K562 (cell line): ENCODE measurements at regions not wholly inside any gene's neighbourhood (a gene's known extent, or its start where the extent isn't known, plus 50 kb on each side); places are given as distances from the start of the nearest gene placed in this dataset.

Source experiments
- ATAC-seq: fragments of 200-7000 bp; cut with Tn5 transposase; 3 replicates; pipeline ENCODE4 v1.9.1; 2020; ENCODE audit warnings: moderate library complexity
- BruUV-seq: library from RNA; stranded (reverse); fragments of 400-500 nt; replicated peaks from 2 replicates; lab custom pipeline; 2021; lab: Mats Ljungman, UMichigan
- CTCF ChIA-PET: fragments of 300-600 bp; formaldehyde crosslinking; extraction: SDS; loops from one replicate; lab custom pipeline; 2021; ENCODE audit warnings: low intra/inter-chr PET ratio; lab: Yijun Ruan, JAX
- POLR2A ChIA-PET: fragments of 300-600, 350-650 bp; sonication (Branson Sonifier 250); formaldehyde crosslinking; extraction: SDS; loops from one replicate; lab custom pipeline; 2021; ENCODE audit warnings: antibody characterized with exemption, inconsistent platforms; lab: Yijun Ruan, JAX
- DNase-seq, 4 experiments: peaks; one replicate each; pipeline versions ENCODE4 v3.0.0 to v3.0.0-alpha.2; 2011 to 2018; ENCODE audit warnings: low spot score in 3 of 4, mixed read lengths in 3 of 4; ENCODE audit errors: extremely low read depth in 1 of 4
- FAIRE-seq: peaks from 2 replicates; lab custom pipeline; 2011; peaks lifted over from hg19 to GRCh38; lab: Jason Lieb, UNC
- H2AFZ ChIP-seq: 2 replicates; pipeline ENCODE4 v1.6.0; 2011; ENCODE audit warnings: low read depth, low read length, control low read depth, inconsistent platforms
- H3K27ac ChIP-seq: fragments of 200-600 bp; 3 replicates; pipeline ENCODE4 v1.8.0; 2011; ENCODE audit warnings: low read depth, mild to moderate bottlenecking, control low read depth, inconsistent platforms, low read length, moderate library complexity, mixed read lengths; ENCODE audit errors: extremely low read depth
- H3K27me3 ChIP-seq, 2 experiments: fragments of 300-600 bp in 1 of 2; 2 replicates in 1 of 2; 3 replicates in 1 of 2; pipeline versions ENCODE4 v1.6.0 to v1.8.0; 2011; ENCODE audit warnings: inconsistent platforms in 2 of 2, low read length in 2 of 2, mild to moderate bottlenecking in 1 of 2, mixed read lengths in 1 of 2, moderate library complexity in 1 of 2; ENCODE audit not compliant: control insufficient read depth in 2 of 2, insufficient read depth in 2 of 2
- H3K36me3 ChIP-seq: fragments of 300-600 bp; 3 replicates; pipeline ENCODE4 v1.8.0; 2011; ENCODE audit warnings: mild to moderate bottlenecking, low read length, inconsistent platforms; ENCODE audit not compliant: control insufficient read depth, insufficient read depth
- H3K4me1 ChIP-seq, 2 experiments: fragments of 200-600 bp in 1 of 2; replicated peaks in 1 of 2; 2 replicates in 1 of 2; 3 replicates in 1 of 2; pipeline versions ENCODE4 v1.5.1 to v1.8.0; 2011; ENCODE audit warnings: inconsistent platforms in 2 of 2, low read length in 2 of 2, mild to moderate bottlenecking in 1 of 2, mixed read lengths in 1 of 2, moderate library complexity in 1 of 2; ENCODE audit not compliant: control insufficient read depth in 2 of 2, insufficient read depth in 2 of 2
- H3K4me2 ChIP-seq: 2 replicates; pipeline ENCODE4 v1.6.1; 2011; ENCODE audit warnings: low read length, control low read depth, inconsistent platforms, mixed read lengths; ENCODE audit not compliant: insufficient read depth
- H3K4me3 ChIP-seq: fragments of 200-600 bp; sonication (generic), shearing (Covaris generic); 2 replicates; pipeline ENCODE4 v1.5.1; 2016; ENCODE audit warnings: control low read depth, inconsistent platforms
- H3K79me2 ChIP-seq: fragments of 200-600 bp; 3 replicates; pipeline ENCODE4 v1.8.0; 2011; ENCODE audit warnings: low read length, inconsistent platforms; ENCODE audit not compliant: control insufficient read depth, insufficient read depth
- H3K9ac ChIP-seq, 2 experiments: 2 replicates each; pipeline versions ENCODE4 v1.6.0 to v1.6.1; 2011; ENCODE audit warnings: low read depth in 2 of 2, low read length in 2 of 2, control low read depth in 1 of 2, inconsistent platforms in 1 of 2, mild to moderate bottlenecking in 1 of 2, mixed read lengths in 1 of 2; ENCODE audit not compliant: insufficient read depth in 1 of 2
- H3K9me1 ChIP-seq: one replicate; pipeline ENCODE4 v1.6.0; 2011; ENCODE audit warnings: inconsistent platforms, mild to moderate bottlenecking, low read length, moderate library complexity; ENCODE audit not compliant: control insufficient read depth, insufficient read depth
- H3K9me3 ChIP-seq: replicated peaks from 2 replicates; pipeline ENCODE4 v1.5.1; 2011; ENCODE audit warnings: low read depth, low read length, inconsistent platforms; ENCODE audit not compliant: control insufficient read depth, insufficient read depth
- H4K20me1 ChIP-seq: replicated peaks from 2 replicates; pipeline ENCODE4 v1.6.1; 2011; ENCODE audit warnings: low read length, inconsistent platforms, mixed read lengths; ENCODE audit not compliant: control insufficient read depth, insufficient read depth
- CBX3 ChIP-seq, 2 experiments: IDR thresholded peaks; 1 replicate in 1 of 2; 2 replicates in 1 of 2; pipeline ENCODE4 v1.6.1; 2012; ENCODE audit warnings: inconsistent platforms in 2 of 2, low read length in 2 of 2, borderline replicate concordance in 1 of 2, control low read depth in 1 of 2
- DIDO1 ChIP-seq: fragments of 450-650 bp; IDR thresholded peaks from 2 replicates; pipeline ENCODE4 v1.6.1; 2016; ENCODE audit warnings: low read depth, missing biosample characterization, missing genetic modification characterization
- GABPB1 ChIP-seq: sonication (generic); formaldehyde crosslinking; IDR thresholded peaks from 2 replicates; pipeline ENCODE4 v1.8.0; 2022; ENCODE audit warnings: mild to moderate bottlenecking, missing genetic modification reagents
- HNRNPL ChIP-seq: fragments of 200-400 bp; formaldehyde crosslinking; IDR thresholded peaks from 2 replicates; pipeline ENCODE4 v1.6.1; 2017; ENCODE audit warnings: low read depth, mild to moderate bottlenecking, low read length
- NCOA1 ChIP-seq: fragments of 450-650 bp; IDR thresholded peaks from 2 replicates; pipeline ENCODE4 v1.6.1; 2016; ENCODE audit warnings: low read depth
- NEUROD1 ChIP-seq: fragments of 150-350 bp; IDR thresholded peaks from 2 replicates; pipeline ENCODE4 v1.6.1; 2014; ENCODE audit warnings: borderline replicate concordance, low read length, low read depth; ENCODE audit not compliant: partially characterized antibody
- RHOXF2B ChIP-seq: fragments of 250-450 bp; sonication (Bioruptor Pico); conservative IDR thresholded peaks from 2 replicates; pipeline ENCODE4 v1.5.1; 2021
- ZNF124 ChIP-seq: sonication (generic); formaldehyde crosslinking; IDR thresholded peaks from 2 replicates; pipeline ENCODE4 v1.8.1; 2022; ENCODE audit warnings: missing genetic modification reagents
- ZNF280A ChIP-seq: fragments of 450-650 bp; IDR thresholded peaks from 2 replicates; pipeline ENCODE4 v1.6.1; 2018; ENCODE audit warnings: mild to moderate bottlenecking, low read depth; ENCODE audit not compliant: partially characterized antibody
- WGBS: fragments of 100-300 bp; shearing (Covaris generic); methylation state at CpG from one replicate; pipeline ENCODE4 v1.1.6; 2016; ENCODE audit warnings: low coverage, mixed read lengths; ENCODE audit not compliant: insufficient coverage; ENCODE audit errors: missing lambda C conversion rate; 5-methylcytosine and 5-hydroxymethylcytosine counted together
- in situ Hi-C: fragments of 300-500 bp; cut with MboI; formaldehyde crosslinking; loops from 4 replicates; pipeline ENCODE4 v1.15.0; 2018; ENCODE audit warnings: inconsistent platforms, mixed read lengths
- intact Hi-C: fragments of 100-400 bp; cut with micrococcal nuclease; formaldehyde crosslinking; loops from 2 replicates; pipeline ENCODE4 v1.14.2; 2022
- TF ChIP-seq, protein P1 (sequence below): sonication (generic); formaldehyde crosslinking; IDR thresholded peaks from 2 replicates; pipeline ENCODE4 v1.8.1; 2022; ENCODE audit warnings: missing genetic modification reagents
- TF ChIP-seq, protein P2 (sequence below), 2 experiments: fragments of 250-450 bp in 1 of 2; fragments of 450-650 bp in 1 of 2; sonication (Bioruptor Pico) in 1 of 2; IDR thresholded peaks; 2 replicates each; pipeline versions ENCODE4 v1.6.1 to v1.8.0; 2016 to 2021; ENCODE audit warnings: mild to moderate bottlenecking in 2 of 2, moderate library complexity in 2 of 2, missing compliant biosample characterization in 1 of 2, missing genetic modification characterization in 1 of 2

DNA sequence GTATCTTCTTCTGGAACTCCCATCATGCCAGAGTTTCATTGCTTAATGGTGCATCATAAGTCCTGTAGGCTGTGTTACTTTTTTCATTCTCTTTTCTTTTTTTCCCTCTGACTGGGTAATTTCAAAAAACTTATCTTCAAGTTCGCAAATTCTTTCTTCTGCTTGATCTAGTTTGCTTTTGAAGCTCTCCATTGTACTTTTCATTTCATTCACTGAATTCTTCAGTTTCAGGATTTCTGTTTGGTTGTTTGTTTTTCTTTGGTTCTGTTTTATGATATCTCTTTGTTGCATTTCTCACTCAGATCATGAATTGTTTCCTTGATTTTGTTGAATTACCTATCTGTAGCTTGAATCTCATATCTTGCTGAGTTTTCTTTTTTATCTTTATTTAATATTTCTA, 83.3 kb upstream of the PRMT8 start:
- no peak overlapping the region for H3K27ac ChIP-seq
- no peak overlapping the region for H2AFZ ChIP-seq
- no peak overlapping the region for H3K4me3 ChIP-seq
- no peaks in the 10 kb centered on the region for H3K4me1 ChIP-seq
- DNase-seq (no peak), FAIRE-seq (no peak), ATAC-seq (no peak)
- H3K9me1 ChIP-seq, result no peaks in the 10 kb centered on the region
- BruUV-seq, result no TSS peak
- no peaks in the 10 kb centered on the region for H4K20me1 ChIP-seq
- no peak overlapping the region for H3K4me2 ChIP-seq
- TF ChIP-seq CBX3 (IDR thresholded peaks at IDR 0.05; ENCODE audit: borderline replicate concordance in 1 of 2, low read length in 2 of 2), result 0 out of 3 replicates have a peak, but pooled peaks of 1 of the 2 experiments have one; percentile 31
- peak; percentile 72 for TF ChIP-seq ZNF280A
- TF ChIP-seq ZNF124 (CRISPR knock-in tag), result no peak
- WGBS, result 0% methylated on average over 1 of the region's 1 CpG
- H3K27me3 ChIP-seq, result no peaks in the 10 kb centered on the region
- ChIA-PET CTCF (no interaction called here), POLR2A (no interaction called here)
- H3K36me3 ChIP-seq, result no peaks in the 10 kb centered on the region
- H3K9ac ChIP-seq, result no peak overlapping the region
- H3K9me3 ChIP-seq, result no peaks in the 10 kb centered on the region
- H3K79me2 ChIP-seq, result no peaks in the 10 kb centered on the region
- intact Hi-C loops (no loop called here), in situ Hi-C loops (no loop called here)

DNA sequence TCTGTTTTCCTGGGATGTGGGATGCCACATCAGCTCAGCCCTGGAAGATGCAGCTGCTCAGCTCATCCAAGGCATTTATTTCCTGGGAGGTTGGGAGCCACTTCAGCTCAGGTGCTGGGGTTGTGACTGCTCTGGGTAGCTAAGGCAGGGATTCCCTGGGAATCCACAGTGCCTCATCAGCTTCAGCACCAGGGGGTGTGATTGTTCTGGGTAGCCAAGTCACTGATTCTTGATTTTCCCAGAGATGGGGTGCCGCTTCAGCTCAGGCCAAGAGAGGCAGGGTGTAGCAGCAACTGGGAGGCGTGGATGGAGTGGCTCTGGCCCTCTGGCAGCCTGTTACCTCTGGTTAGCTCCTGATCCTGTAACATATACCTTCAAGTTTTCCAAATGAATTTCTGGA, 81.3 kb upstream of the PRMT8 start:
- no peaks in the 10 kb centered on the region for H3K79me2 ChIP-seq
- H3K9me3 ChIP-seq, result no peaks in the 10 kb centered on the region
- CTCF ChIA-PET, result no interaction called here
- BruUV-seq, result no TSS peak
- H2AFZ ChIP-seq, result no peak overlapping the region
- H3K4me3 ChIP-seq, result no peak overlapping the region
- POLR2A ChIA-PET, result interaction anchor here (0.7 kb wide), 1 partner anchor 346 kb away, joined by 3 read pairs; no protein-coding TSS in a partner anchor
- no peaks in the 10 kb centered on the region for H4K20me1 ChIP-seq
- no peak overlapping the region for H3K27ac ChIP-seq
- H3K9me1 ChIP-seq, result no peaks in the 10 kb centered on the region
- intact Hi-C loops, result no loop called here
- 0% methylated on average over 1 of the region's 2 CpGs for WGBS
- no peak overlapping the region for H3K4me2 ChIP-seq
- no peak overlapping the region for H3K9ac ChIP-seq
- ATAC-seq, result no peak
- no peak for FAIRE-seq
- no peaks in the 10 kb centered on the region for H3K36me3 ChIP-seq
- in situ Hi-C loops, result no loop called here
- H3K27me3 ChIP-seq, result no peaks in the 10 kb centered on the region
- H3K4me1 ChIP-seq, result no peaks in the 10 kb centered on the region
- DNase-seq, result no peak
- no peak for TF ChIP-seq RHOXF2B (CRISPR knock-in tag)
- no peak for TF ChIP-seq NCOA1
- no peak for TF ChIP-seq HNRNPL
- TF ChIP-seq, protein P1, sequence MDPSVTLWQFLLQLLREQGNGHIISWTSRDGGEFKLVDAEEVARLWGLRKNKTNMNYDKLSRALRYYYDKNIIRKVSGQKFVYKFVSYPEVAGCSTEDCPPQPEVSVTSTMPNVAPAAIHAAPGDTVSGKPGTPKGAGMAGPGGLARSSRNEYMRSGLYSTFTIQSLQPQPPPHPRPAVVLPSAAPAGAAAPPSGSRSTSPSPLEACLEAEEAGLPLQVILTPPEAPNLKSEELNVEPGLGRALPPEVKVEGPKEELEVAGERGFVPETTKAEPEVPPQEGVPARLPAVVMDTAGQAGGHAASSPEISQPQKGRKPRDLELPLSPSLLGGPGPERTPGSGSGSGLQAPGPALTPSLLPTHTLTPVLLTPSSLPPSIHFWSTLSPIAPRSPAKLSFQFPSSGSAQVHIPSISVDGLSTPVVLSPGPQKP (CRISPR knock-in tag), result no peak
- TF ChIP-seq NEUROD1, result no peak
- TF ChIP-seq GABPB1 (CRISPR knock-in tag), result no peak
- TF ChIP-seq DIDO1 (tag), result no peak
- TF ChIP-seq, protein P2, sequence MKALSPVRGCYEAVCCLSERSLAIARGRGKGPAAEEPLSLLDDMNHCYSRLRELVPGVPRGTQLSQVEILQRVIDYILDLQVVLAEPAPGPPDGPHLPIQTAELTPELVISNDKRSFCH (CRISPR knock-in tag; IDR thresholded peaks at IDR 0.05), result no peak
- TF ChIP-seq, protein P2 (tag; IDR thresholded peaks at IDR 0.05), result no peak
